DOHH2 (cell line): ENCODE measurements at regions not wholly inside any gene's neighbourhood (a gene's known extent, or its start where the extent isn't known, plus 50 kb on each side); places are given as distances from the start of the nearest gene placed in this dataset.

ENCODE experiments used
- H3F3A ChIP-seq: fragments of 200-600 bp; sonication (generic), shearing (Covaris generic); 2 replicates; pipeline ENCODE4 v1.6.0; 2016; ENCODE audit warnings: antibody characterized with exemption, mild to moderate bottlenecking; ENCODE audit not compliant: control insufficient read depth, insufficient read depth
- H3K27ac ChIP-seq: fragments of 200-600 bp; sonication (generic); 2 replicates; pipeline ENCODE4 v1.5.1; 2014; ENCODE audit warnings: low read depth, mild to moderate bottlenecking, low read length, moderate library complexity
- H3K27me3 ChIP-seq: fragments of 200-600 bp; sonication (generic); 2 replicates; pipeline ENCODE4 v1.6.1; 2014; ENCODE audit warnings: mild to moderate bottlenecking, low read length, mixed read lengths; ENCODE audit not compliant: control insufficient read depth
- H3K36me3 ChIP-seq: fragments of 200-600 bp; sonication (generic); 2 replicates; pipeline ENCODE4 v1.6.1; 2014; ENCODE audit warnings: mild to moderate bottlenecking, low read length, moderate library complexity, mixed read lengths; ENCODE audit not compliant: control insufficient read depth
- H3K4me1 ChIP-seq: fragments of 200-600 bp; sonication (generic); 2 replicates; pipeline ENCODE4 v1.6.1; 2014; ENCODE audit warnings: mild to moderate bottlenecking, low read length, mixed read lengths; ENCODE audit not compliant: control insufficient read depth
- H3K4me2 ChIP-seq: fragments of 200-600 bp; sonication (generic); 2 replicates; pipeline ENCODE4 v1.6.0; 2014; ENCODE audit warnings: mild to moderate bottlenecking, low read length, moderate library complexity
- H3K4me3 ChIP-seq: fragments of 200-600 bp; sonication (generic); 2 replicates; pipeline ENCODE4 v1.5.1; 2014; ENCODE audit warnings: mild to moderate bottlenecking, low read length, mixed read lengths
- H3K79me2 ChIP-seq: fragments of 200-600 bp; sonication (generic); 2 replicates; pipeline ENCODE4 v1.6.1; 2014; ENCODE audit warnings: mild to moderate bottlenecking, low read length, mixed read lengths; ENCODE audit not compliant: control insufficient read depth
- H3K9me2 ChIP-seq: fragments of 200-600 bp; sonication (generic); replicated peaks from 2 replicates; pipeline ENCODE4 v1.6.1; 2014; ENCODE audit warnings: mild to moderate bottlenecking, low read length, mixed read lengths; ENCODE audit not compliant: control insufficient read depth
- H3K9me3 ChIP-seq: fragments of 200-600 bp; sonication (generic); 2 replicates; pipeline ENCODE4 v1.6.1; 2014; ENCODE audit warnings: antibody characterized with exemption, low read length, mixed read lengths; ENCODE audit not compliant: control insufficient read depth, insufficient read depth
- H4K20me1 ChIP-seq: fragments of 200-600 bp; sonication (generic); 2 replicates; pipeline ENCODE4 v1.6.0; 2014; ENCODE audit warnings: low read depth, mild to moderate bottlenecking, antibody characterized with exemption, low read length, moderate library complexity; ENCODE audit not compliant: control insufficient read depth, insufficient read depth
- EZH2phosphoT487 ChIP-seq: fragments of 200-600 bp; sonication (generic); IDR thresholded peaks from 2 replicates; pipeline ENCODE4 v1.6.1; 2017; ENCODE audit warnings: borderline replicate concordance, mild to moderate bottlenecking, antibody characterized with exemption, low read length, moderate library complexity, mixed read lengths
- TF ChIP-seq, protein P1 (sequence below): fragments of 200-600 bp; sonication (generic); IDR thresholded peaks from one replicate; pipeline ENCODE4 v1.5.1; 2014; ENCODE audit warnings: antibody characterized with exemption, mild to moderate bottlenecking, low read depth, low read length; ENCODE audit not compliant: poor library complexity, severe bottlenecking

DNA sequence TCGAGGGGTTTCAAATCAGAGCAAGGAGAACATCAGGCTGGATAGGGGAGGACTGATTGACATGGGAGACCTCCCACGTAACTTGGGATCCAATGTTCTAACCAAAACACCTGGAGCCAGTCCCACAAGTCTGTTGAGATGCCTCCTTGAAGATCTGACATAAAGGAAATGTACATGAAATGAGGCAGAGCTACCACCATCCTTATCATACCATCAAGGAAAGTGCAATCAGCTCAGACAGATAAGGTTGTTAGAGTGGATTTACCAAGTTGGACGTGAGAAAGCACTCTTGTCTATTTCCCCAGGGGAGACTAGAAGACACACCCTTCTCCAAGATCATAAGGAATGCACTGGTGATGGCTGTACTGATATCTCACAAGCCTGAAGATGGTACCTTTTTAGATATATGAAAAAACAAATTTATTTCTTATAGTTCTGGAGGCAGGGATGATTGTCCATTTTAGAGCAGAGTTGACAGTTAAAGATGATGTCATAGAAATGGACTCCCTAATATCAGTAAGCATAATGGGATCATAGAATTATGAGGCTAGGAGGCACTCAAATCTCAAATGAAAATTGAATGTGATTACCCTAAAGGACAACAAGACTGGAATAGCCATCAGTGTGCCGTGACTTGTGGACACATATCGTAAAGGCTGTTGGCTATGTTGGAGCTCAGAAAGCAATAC is 129.1 kb upstream of the RAB4A start:
- Histone ChIP-seq H3K4me1 (peaks cover 33% of the 10 kb centered on the region), H3K9me2 (no peaks in the 10 kb centered on the region), H3K4me3 (no peak overlapping the region), H3F3A (0 out of 2 replicates have a peak, but pooled peaks cover 3% of the 10 kb centered on the region), H3K27me3 (no peaks in the 10 kb centered on the region), H4K20me1 (no peaks in the 10 kb centered on the region), H3K4me2 (no peak overlapping the region), H3K27ac (no peak overlapping the region), H3K79me2 (no peaks in the 10 kb centered on the region), H3K36me3 (no peaks in the 10 kb centered on the region), H3K9me3 (no peaks in the 10 kb centered on the region)
- no peak for TF ChIP-seq EZH2phosphoT487
- TF ChIP-seq, protein P1, sequence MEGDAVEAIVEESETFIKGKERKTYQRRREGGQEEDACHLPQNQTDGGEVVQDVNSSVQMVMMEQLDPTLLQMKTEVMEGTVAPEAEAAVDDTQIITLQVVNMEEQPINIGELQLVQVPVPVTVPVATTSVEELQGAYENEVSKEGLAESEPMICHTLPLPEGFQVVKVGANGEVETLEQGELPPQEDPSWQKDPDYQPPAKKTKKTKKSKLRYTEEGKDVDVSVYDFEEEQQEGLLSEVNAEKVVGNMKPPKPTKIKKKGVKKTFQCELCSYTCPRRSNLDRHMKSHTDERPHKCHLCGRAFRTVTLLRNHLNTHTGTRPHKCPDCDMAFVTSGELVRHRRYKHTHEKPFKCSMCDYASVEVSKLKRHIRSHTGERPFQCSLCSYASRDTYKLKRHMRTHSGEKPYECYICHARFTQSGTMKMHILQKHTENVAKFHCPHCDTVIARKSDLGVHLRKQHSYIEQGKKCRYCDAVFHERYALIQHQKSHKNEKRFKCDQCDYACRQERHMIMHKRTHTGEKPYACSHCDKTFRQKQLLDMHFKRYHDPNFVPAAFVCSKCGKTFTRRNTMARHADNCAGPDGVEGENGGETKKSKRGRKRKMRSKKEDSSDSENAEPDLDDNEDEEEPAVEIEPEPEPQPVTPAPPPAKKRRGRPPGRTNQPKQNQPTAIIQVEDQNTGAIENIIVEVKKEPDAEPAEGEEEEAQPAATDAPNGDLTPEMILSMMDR, result no peak

DNA sequence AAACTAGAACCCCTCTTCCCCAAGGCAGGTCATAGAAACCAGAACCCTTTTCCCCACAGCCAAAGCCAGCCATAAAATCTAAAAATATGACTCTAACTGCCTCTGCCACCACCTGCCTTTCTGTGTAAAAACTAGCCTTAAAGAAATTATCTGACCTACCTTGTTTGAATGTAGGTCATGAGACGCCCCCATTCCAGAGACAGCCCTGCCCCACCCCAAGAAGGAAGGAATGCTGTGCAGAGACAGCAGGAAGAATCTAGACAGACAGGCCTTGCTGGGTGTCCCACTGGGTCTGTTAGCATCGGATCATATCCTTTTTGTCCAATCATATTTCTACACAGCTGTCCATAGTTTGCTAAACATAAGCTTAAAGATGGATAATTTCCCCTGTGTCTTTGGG is 128.4 kb upstream of the RAB4A start:
- Histone ChIP-seq H3K4me1 (peaks cover 27% of the 10 kb centered on the region), H3K4me2 (no peak overlapping the region), H3K79me2 (no peaks in the 10 kb centered on the region), H3K27me3 (no peaks in the 10 kb centered on the region), H4K20me1 (no peaks in the 10 kb centered on the region), H3K9me2 (no peaks in the 10 kb centered on the region), H3K4me3 (no peak overlapping the region), H3K27ac (no peak overlapping the region), H3K36me3 (no peaks in the 10 kb centered on the region), H3F3A (0 out of 2 replicates have a peak, but pooled peaks cover 2% of the 10 kb centered on the region), H3K9me3 (no peaks in the 10 kb centered on the region)
- TF ChIP-seq, protein P1, result no peak
- TF ChIP-seq EZH2phosphoT487, result no peak

DNA sequence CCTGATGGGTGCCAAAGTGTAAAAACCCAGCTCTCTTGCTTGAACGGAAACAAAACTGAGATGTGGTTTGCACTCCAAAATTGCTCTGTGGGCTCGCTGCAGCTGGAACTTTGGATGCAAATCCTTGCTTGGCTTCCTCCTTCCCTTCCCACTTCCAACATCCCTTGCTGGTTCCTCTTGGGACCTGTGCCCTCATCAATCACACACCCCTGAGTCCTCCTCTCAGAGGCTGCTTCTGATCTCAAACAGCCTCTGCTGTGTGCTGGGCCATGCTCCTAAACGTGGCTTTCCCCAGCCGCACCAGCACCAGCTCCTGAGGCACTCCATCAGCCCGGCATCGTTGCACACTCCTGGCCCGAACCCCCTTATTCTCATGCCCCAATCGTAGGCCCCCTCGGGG is 124.3 kb upstream of the RAB4A start:
- no peak overlapping the region for H3K4me3 ChIP-seq
- no peak overlapping the region for H3K27ac ChIP-seq
- no peaks in the 10 kb centered on the region for H3K4me1 ChIP-seq
- H3K79me2 ChIP-seq, result no peaks in the 10 kb centered on the region
- no peaks in the 10 kb centered on the region for H3K9me2 ChIP-seq
- TF ChIP-seq EZH2phosphoT487, result no peak
- TF ChIP-seq, protein P1, result no peak
- no peaks in the 10 kb centered on the region for H3F3A ChIP-seq
- H4K20me1 ChIP-seq, result no peaks in the 10 kb centered on the region
- H3K36me3 ChIP-seq, result no peaks in the 10 kb centered on the region
- no peaks in the 10 kb centered on the region for H3K9me3 ChIP-seq
- no peaks in the 10 kb centered on the region for H3K27me3 ChIP-seq
- H3K4me2 ChIP-seq, result no peak overlapping the region
